Vagina (tissue), 2 donors: ENCODE measurements at regions not wholly inside any gene's neighbourhood (a gene's known extent, or its start where the extent isn't known, plus 50 kb on each side); places are given as distances from the start of the nearest gene placed in this dataset.

Experiments
- DNase-seq, 2 donors: peaks; one replicate each; pipeline ENCODE4 v3.0.0-alpha.2; 2017; ENCODE audit errors: extremely low spot score in 2 of 2
- H3K27ac ChIP-seq: fragments of 200-600 bp; sonication (generic); one replicate; pipeline ENCODE4 v1.5.1; 2019
- H3K27me3 ChIP-seq: fragments of 200-600 bp; sonication (generic); one replicate; pipeline ENCODE4 v1.5.1; 2019
- H3K36me3 ChIP-seq, 2 donors: fragments of 200-600 bp; sonication (generic); one replicate each; pipeline ENCODE4 v1.5.1; 2017 to 2019
- H3K4me1 ChIP-seq: fragments of 200-600 bp; sonication (generic); one replicate; pipeline ENCODE4 v1.5.1; 2019
- H3K4me3 ChIP-seq, 2 donors: fragments of 200-600 bp; sonication (generic); 1 replicate in 1 of 2; 2 replicates in 1 of 2; pipeline ENCODE4 v1.5.1; 2016 to 2019
- H3K9me3 ChIP-seq: fragments of 200-600 bp; sonication (generic); one replicate; pipeline ENCODE4 v1.5.1; 2019
- POLR2A ChIP-seq, 2 donors: fragments of 450-650 bp; IDR thresholded peaks; one replicate each; pipeline ENCODE4 v1.6.1; 2017; ENCODE audit warnings: antibody characterized with exemption in 2 of 2, mild to moderate bottlenecking in 2 of 2, moderate library complexity in 2 of 2
- POLR2AphosphoS5 ChIP-seq, 2 donors: sonication (generic); formaldehyde crosslinking; IDR thresholded peaks; one replicate each; pipeline ENCODE4 v1.9.0; 2017; ENCODE audit warnings: antibody characterized with exemption in 2 of 2, mild to moderate bottlenecking in 2 of 2, low read depth in 1 of 2; ENCODE audit not compliant: insufficient read depth in 1 of 2
- intact Hi-C: fragments of 100-400 bp; cut with DNase I; formaldehyde crosslinking; loops from one replicate; pipeline ENCODE4 v1.15.1; 2023
- TF ChIP-seq, protein P1 (sequence below), 3 experiments: fragments of 450-650 bp in 2 of 3; fragments of 200-600 bp in 1 of 3; sonication (generic) in 1 of 3; IDR thresholded peaks; one replicate each; pipeline ENCODE4 v1.5.1; 2017 to 2019; ENCODE audit warnings: antibody characterized with exemption in 3 of 3, mild to moderate bottlenecking in 2 of 3, moderate library complexity in 2 of 3

- Histone ChIP-seq H3K27ac (no peak overlapping the region), H3K27me3 (no peaks in the 10 kb centered on the region), H3K36me3 (no peaks in the 10 kb centered on the region), H3K4me3 (no peak overlapping the region), H3K4me1 (no peaks in the 10 kb centered on the region), H3K9me3 (no peaks in the 10 kb centered on the region)
- TF ChIP-seq POLR2A (IDR thresholded peaks at IDR 0.05), result no peak
- no peak for TF ChIP-seq POLR2AphosphoS5 (IDR thresholded peaks at IDR 0.05; ENCODE audit: insufficient read depth in 1 of 2, low read depth in 1 of 2)
- TF ChIP-seq, protein P1, sequence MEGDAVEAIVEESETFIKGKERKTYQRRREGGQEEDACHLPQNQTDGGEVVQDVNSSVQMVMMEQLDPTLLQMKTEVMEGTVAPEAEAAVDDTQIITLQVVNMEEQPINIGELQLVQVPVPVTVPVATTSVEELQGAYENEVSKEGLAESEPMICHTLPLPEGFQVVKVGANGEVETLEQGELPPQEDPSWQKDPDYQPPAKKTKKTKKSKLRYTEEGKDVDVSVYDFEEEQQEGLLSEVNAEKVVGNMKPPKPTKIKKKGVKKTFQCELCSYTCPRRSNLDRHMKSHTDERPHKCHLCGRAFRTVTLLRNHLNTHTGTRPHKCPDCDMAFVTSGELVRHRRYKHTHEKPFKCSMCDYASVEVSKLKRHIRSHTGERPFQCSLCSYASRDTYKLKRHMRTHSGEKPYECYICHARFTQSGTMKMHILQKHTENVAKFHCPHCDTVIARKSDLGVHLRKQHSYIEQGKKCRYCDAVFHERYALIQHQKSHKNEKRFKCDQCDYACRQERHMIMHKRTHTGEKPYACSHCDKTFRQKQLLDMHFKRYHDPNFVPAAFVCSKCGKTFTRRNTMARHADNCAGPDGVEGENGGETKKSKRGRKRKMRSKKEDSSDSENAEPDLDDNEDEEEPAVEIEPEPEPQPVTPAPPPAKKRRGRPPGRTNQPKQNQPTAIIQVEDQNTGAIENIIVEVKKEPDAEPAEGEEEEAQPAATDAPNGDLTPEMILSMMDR (IDR thresholded peaks at IDR 0.05), result no peak
- intact Hi-C loops, result no loop called here
- DNase-seq, result no peak
Observed at GRCh38 chr13:99113351-99113750, 87.3 kb upstream of the UBAC2 start.

GRCh38 chr13:99118179-99118578 lies 82.5 kb upstream of the UBAC2 start:
- Histone ChIP-seq H3K36me3 (no peaks in the 10 kb centered on the region), H3K9me3 (no peaks in the 10 kb centered on the region), H3K27ac (no peak overlapping the region), H3K4me3 (no peak overlapping the region), H3K27me3 (no peaks in the 10 kb centered on the region), H3K4me1 (no peaks in the 10 kb centered on the region)
- intact Hi-C loops, result no loop called here
- DNase-seq, result no peak
- TF ChIP-seq POLR2A (IDR thresholded peaks at IDR 0.05) (no peak), POLR2AphosphoS5 (IDR thresholded peaks at IDR 0.05; ENCODE audit: insufficient read depth in 1 of 2, low read depth in 1 of 2) (no peak)

GRCh38 chr13:99119656-99120055 lies 81.0 kb upstream of the UBAC2 start:
- DNase-seq, result no peak
- no peaks in the 10 kb centered on the region for H3K9me3 ChIP-seq
- H3K36me3 ChIP-seq, result no peaks in the 10 kb centered on the region
- H3K4me3 ChIP-seq, result no peak overlapping the region
- H3K4me1 ChIP-seq, result no peaks in the 10 kb centered on the region
- no peaks in the 10 kb centered on the region for H3K27me3 ChIP-seq
- no peak overlapping the region for H3K27ac ChIP-seq
- TF ChIP-seq, protein P1 (IDR thresholded peaks at IDR 0.05), result no peak
- intact Hi-C loops, result no loop called here

DNA sequence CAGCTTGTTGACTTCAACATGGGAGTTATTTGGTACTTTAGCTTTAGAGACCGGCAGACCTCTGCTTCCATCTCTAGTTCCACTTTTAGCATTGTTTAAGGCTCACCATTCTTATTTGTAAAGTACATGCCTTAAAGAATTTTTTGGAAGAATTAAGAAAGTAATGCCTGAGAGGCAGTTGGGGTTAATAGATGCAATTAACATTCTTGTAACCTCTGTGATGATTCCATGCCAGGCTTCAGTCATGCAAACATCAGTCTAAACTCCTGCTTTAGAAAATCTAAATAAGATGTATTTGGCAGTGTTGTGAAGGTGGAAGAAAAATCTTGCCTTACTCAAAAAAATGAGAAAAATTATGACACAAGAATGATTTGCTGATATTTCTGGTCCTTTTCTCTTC lies 79.9 kb upstream of the UBAC2 start:
- Histone ChIP-seq H3K4me3 (no peak overlapping the region), H3K4me1 (no peaks in the 10 kb centered on the region), H3K36me3 (no peaks in the 10 kb centered on the region), H3K27me3 (no peaks in the 10 kb centered on the region), H3K27ac (no peak overlapping the region), H3K9me3 (no peaks in the 10 kb centered on the region)
- TF ChIP-seq, protein P1 (IDR thresholded peaks at IDR 0.05), result no peak
- TF ChIP-seq POLR2AphosphoS5 (IDR thresholded peaks at IDR 0.05; ENCODE audit: insufficient read depth in 1 of 2, low read depth in 1 of 2), result no peak
- TF ChIP-seq POLR2A (IDR thresholded peaks at IDR 0.05), result no peak
- DNase-seq, result no peak
- intact Hi-C loops, result no loop called here

DNA sequence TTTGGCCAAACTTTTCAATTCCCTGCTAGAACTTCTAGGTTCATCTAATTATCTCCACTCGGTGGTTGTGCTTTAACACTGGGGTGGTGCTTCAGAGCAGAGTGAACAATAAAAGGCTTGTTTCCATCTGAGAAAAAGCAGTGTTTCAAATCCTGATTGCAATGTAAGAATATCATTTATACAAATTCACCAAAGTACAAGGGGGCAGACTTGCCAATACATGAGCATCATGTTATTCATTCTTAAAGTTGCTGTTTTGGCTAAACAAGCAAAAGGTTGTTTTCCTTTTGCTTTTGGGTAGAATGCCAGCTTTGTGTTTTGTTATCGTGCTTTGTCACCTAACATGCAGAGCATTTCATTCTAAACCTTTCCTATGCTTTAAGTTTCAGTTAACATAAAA lies 78.5 kb upstream of the UBAC2 start:
- H3K36me3 ChIP-seq, result no peaks in the 10 kb centered on the region
- H3K4me3 ChIP-seq, result no peak overlapping the region
- intact Hi-C loops, result no loop called here
- no peak overlapping the region for H3K27ac ChIP-seq
- TF ChIP-seq, protein P1 (IDR thresholded peaks at IDR 0.05), result no peak
- TF ChIP-seq POLR2AphosphoS5 (IDR thresholded peaks at IDR 0.05; ENCODE audit: insufficient read depth in 1 of 2, low read depth in 1 of 2) (no peak), POLR2A (IDR thresholded peaks at IDR 0.05) (no peak)
- no peaks in the 10 kb centered on the region for H3K4me1 ChIP-seq
- no peak for DNase-seq
- H3K27me3 ChIP-seq, result no peaks in the 10 kb centered on the region
- no peaks in the 10 kb centered on the region for H3K9me3 ChIP-seq
